ENCODE measurements at regions not wholly inside any gene's neighbourhood (a gene's known extent, or its start where the extent isn't known, plus 50 kb on each side); places are given as distances from the start of the nearest gene placed in this dataset.

DNA sequence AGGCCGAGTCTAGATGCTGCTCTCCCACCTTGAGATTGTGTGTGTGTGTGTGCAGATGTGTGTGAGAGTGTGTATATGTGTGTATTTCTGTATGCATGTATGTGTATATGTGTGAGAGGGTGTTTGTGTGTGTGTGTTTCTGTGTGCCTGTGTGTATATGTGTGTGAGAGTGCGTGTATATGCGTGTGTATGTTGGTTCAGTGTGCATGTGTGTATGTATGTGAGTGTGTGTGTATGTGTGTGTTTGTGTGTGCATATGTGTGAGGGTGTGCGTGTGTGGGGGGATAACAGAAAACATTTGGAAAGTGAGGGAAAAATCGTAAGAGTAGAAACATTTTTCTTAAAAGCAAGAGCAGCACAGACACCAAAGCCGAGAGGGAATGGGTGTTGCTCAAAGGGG, 309.1 kb downstream of the NDUFA10 start:
- DNase-seq (ENCODE audit: low read depth) = no peak
- TF ChIP-seq, protein P1, sequence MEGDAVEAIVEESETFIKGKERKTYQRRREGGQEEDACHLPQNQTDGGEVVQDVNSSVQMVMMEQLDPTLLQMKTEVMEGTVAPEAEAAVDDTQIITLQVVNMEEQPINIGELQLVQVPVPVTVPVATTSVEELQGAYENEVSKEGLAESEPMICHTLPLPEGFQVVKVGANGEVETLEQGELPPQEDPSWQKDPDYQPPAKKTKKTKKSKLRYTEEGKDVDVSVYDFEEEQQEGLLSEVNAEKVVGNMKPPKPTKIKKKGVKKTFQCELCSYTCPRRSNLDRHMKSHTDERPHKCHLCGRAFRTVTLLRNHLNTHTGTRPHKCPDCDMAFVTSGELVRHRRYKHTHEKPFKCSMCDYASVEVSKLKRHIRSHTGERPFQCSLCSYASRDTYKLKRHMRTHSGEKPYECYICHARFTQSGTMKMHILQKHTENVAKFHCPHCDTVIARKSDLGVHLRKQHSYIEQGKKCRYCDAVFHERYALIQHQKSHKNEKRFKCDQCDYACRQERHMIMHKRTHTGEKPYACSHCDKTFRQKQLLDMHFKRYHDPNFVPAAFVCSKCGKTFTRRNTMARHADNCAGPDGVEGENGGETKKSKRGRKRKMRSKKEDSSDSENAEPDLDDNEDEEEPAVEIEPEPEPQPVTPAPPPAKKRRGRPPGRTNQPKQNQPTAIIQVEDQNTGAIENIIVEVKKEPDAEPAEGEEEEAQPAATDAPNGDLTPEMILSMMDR (IDR thresholded peaks at IDR 0.05; ENCODE audit: insufficient read depth, low read depth, low read length) = no peak
- no peak overlapping the region for H3K4me3 ChIP-seq (ENCODE audit: low read depth, low read length)

DNA sequence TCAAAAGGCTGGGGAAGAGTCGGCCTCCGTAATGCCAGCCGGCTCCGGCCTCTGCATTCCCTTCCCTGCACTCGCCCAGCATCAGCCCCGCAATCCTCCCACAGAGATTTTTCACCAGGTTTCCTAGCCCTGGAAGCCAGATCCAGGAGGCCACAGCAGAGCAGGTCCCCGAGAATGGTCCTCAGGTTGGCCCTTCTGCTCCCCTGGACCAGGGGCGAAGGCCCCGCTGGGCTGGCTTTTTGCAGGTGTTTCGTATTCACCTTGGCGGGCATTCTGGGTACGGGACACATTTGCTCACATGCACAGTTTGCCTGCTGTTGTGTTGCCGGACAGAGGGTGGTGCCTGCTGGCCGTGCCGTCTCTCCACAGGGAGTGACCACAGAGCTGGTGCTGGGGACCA, 309.5 kb downstream of the NDUFA10 start:
- no peak for DNase-seq (ENCODE audit: low read depth)
- TF ChIP-seq, protein P1 (IDR thresholded peaks at IDR 0.05; ENCODE audit: insufficient read depth, low read depth, low read length) = no peak
- no peak overlapping the region for H3K4me3 ChIP-seq (ENCODE audit: low read depth, low read length)

DNA sequence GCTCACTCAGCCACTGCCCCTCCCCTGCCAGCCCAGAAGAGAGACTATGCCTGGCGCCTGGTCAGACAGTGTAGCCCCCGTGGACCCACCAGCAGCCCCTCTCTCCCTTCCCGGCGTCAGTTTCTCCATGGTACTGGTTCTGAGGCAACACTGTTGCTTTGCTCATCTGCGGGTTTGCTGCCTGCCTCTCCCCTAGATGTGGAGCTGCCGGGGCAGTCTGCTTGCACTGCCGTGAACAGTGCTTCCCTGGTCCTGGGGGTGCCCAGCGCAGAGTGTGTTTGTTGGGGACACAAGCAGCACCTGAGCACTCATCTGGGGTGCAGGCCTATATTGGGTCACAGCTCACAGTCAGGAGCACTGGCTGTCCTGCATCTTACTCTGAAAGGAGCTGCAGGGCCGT, 309.9 kb downstream of the NDUFA10 start:
- H3K4me3 ChIP-seq (ENCODE audit: low read depth, low read length) = no peak overlapping the region
- TF ChIP-seq, protein P1 (IDR thresholded peaks at IDR 0.05; ENCODE audit: insufficient read depth, low read depth, low read length) = no peak
- no peak for DNase-seq (ENCODE audit: low read depth)

DNA sequence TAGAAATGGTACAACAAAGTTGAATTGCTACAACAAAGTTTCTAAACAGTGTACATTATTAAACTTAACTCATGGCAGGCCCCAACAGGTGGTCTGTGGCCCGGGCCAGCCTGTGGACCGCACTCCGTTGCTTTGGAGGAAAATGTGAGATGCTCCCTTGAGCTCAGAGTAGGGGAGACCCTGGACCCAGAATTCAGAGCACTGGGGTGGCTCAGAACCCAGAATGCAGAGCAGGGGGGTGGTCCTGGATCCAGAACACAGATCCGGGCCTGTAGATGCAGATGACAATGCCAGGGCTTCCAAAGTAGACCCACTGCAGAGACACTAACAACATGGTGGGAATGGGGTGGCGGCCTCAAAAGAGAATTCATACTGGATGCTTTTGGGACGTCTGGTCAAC, 311.0 kb downstream of the NDUFA10 start:
- DNase-seq (ENCODE audit: low read depth) = no peak
- no peak overlapping the region for H3K4me3 ChIP-seq (ENCODE audit: low read depth, low read length)
- TF ChIP-seq, protein P1 (IDR thresholded peaks at IDR 0.05; ENCODE audit: insufficient read depth, low read depth, low read length) = no peak

DNA sequence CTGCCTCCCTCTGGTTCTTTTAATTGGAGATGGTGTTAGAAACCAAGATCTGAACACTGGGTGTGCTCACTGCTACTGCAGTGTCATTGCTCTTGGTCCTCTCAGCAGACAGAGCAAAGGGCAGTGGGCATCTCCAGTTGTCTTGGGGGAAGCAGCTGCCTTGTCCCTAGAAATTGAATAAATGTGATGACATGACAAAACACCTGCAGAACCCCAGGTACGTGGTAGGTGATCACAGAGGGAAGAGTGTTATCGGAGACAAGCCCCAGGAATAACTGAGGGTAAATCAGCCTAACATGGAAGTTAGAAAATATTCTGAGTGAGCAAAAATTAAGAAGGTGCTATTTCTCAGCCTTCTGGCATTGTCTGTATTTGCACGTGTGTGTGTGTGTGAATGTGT, 311.9 kb upstream of the HDAC4 start:
- no peak for DNase-seq (ENCODE audit: low read depth)
- no peak overlapping the region for H3K4me3 ChIP-seq (ENCODE audit: low read depth, low read length)
- TF ChIP-seq, protein P1 (IDR thresholded peaks at IDR 0.05; ENCODE audit: insufficient read depth, low read depth, low read length) = no peak

DNA sequence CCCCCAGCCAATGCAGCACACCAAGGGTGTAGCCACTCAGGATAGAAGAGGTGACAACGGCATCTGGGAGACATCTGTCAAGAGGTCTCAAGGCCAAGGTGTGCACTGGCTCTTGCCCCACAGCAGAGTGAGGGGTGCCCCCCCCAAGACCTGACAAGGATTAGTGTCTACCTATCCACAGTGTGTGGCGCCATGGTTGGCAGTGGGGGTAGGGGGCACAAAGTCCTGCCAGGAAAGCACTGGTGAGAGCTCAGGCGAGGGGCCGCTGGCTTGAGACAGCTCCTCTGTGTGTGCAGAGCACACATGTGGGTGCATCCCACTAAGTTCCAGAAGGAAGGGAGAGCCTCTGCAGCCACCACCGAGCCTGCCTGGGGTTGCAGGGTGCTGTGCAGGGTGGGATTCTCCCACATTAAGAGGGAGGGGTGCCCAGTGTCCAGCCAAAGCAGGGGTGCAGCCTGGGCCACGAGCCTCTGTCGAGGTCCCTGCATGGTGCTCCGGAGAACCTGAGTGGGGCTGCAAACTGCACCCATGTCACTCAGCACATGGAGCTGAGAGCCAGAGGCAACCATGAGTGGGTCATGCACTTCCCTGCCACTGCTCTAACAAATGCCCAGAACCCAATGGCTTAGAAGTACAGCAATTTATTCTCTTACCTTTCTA, 311.2 kb upstream of the HDAC4 start:
- TF ChIP-seq, protein P1 (IDR thresholded peaks at IDR 0.05; ENCODE audit: insufficient read depth, low read depth, low read length) = no peak
- no peak overlapping the region for H3K4me3 ChIP-seq (ENCODE audit: low read depth, low read length)
- no peak for DNase-seq (ENCODE audit: low read depth)
